ENCODE measurements at regions not wholly inside any gene's neighbourhood (a gene's known extent, or its start where the extent isn't known, plus 50 kb on each side); places are given as distances from the start of the nearest gene placed in this dataset.

GRCh38 chr19:33868076-33868735 is 71.5 kb downstream of the KCTD15 start:
- TF ChIP-seq EZH2phosphoT487 (IDR thresholded peaks at IDR 0.05; ENCODE audit: borderline replicate concordance, low read depth, low read length) (no peak), CTCF (conservative IDR thresholded peaks at IDR 0.05; ENCODE audit: low read length) (no peak)

Data from OCI-LY7 (cell line).